ENCODE measurements at regions not wholly inside any gene's neighbourhood (a gene's known extent, or its start where the extent isn't known, plus 50 kb on each side); places are given as distances from the start of the nearest gene placed in this dataset.

DNA sequence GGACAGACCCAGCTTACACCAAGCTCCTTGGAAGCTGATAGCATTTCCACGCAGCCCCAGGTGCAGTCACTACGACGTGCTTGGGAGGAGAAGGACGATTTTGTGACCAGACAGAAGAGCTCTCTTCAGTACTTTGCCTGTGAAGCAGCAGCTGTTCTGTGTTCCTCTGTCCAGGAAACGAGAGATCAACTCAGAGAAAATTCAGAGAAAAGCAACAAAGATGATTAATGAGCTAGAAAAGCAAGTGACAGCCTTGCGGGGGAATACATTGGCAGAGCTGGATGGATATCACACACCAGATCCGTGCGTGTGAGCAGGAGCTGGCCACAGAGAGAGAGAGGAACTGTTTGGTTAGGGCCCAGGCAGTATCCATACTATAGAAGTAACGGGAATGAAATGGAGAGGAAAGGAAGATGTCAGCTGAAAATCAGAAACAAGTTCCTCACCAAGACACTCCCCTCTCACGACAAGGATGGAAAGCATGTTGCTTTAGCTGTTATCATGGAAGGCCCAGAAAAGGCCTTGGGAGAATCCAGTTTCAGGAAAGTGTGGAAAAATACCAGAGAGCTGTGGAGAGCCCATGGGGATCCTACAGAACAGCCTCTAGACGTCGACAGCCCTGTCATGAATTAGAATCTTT, 106.2 kb downstream of the TOMM20 start:
- intact Hi-C loops (cut with micrococcal nuclease) = no loop called here
- POLR2A ChIA-PET = interaction anchor here (0.6 to 1.0 kb wide), 3 partner anchors 36 to 434 kb away, joined by 3 to 4 read pairs (median 3); no protein-coding TSS in a partner anchor
- 42% methylated on average over 7 of the region's 12 CpGs for WGBS (ENCODE audit: insufficient coverage)
- H2AFZ ChIP-seq (ENCODE audit: insufficient read depth, low read depth, low read length, poor library complexity, severe bottlenecking) = no peak overlapping the region
- no peak for ATAC-seq (ENCODE audit: low read depth)
- CTCF ChIA-PET = no interaction called here
- Mint-ChIP-seq H3K4me1 (peaks cover 37% of the 10 kb centered on the region), H3K27ac (no peak overlapping the region), H3K27me3 (no peaks in the 10 kb centered on the region), H3K4me3 (no peak overlapping the region), H3K9me3 (ENCODE audit: insufficient read depth) (no peaks in the 10 kb centered on the region)
- H3K27me3 ChIP-seq (replicated peaks in 1 of 4; ENCODE audit: control extremely low read depth in 1 of 4, control insufficient read depth in 3 of 4, insufficient read depth in 4 of 4, low read length in 3 of 4) = no peaks in the 10 kb centered on the region
- TF ChIP-seq EZH2 (IDR thresholded peaks at IDR 0.05; ENCODE audit: borderline replicate concordance, insufficient read depth, low read depth, low read length, poor library complexity, severe bottlenecking) = no peak
- TF ChIP-seq, protein P1, sequence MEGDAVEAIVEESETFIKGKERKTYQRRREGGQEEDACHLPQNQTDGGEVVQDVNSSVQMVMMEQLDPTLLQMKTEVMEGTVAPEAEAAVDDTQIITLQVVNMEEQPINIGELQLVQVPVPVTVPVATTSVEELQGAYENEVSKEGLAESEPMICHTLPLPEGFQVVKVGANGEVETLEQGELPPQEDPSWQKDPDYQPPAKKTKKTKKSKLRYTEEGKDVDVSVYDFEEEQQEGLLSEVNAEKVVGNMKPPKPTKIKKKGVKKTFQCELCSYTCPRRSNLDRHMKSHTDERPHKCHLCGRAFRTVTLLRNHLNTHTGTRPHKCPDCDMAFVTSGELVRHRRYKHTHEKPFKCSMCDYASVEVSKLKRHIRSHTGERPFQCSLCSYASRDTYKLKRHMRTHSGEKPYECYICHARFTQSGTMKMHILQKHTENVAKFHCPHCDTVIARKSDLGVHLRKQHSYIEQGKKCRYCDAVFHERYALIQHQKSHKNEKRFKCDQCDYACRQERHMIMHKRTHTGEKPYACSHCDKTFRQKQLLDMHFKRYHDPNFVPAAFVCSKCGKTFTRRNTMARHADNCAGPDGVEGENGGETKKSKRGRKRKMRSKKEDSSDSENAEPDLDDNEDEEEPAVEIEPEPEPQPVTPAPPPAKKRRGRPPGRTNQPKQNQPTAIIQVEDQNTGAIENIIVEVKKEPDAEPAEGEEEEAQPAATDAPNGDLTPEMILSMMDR (IDR thresholded peaks at IDR 0.05) = no peak
- no peaks in the 10 kb centered on the region for H3K79me2 ChIP-seq (ENCODE audit: control insufficient read depth, insufficient read depth, low read length)
- H3K36me3 ChIP-seq (replicated peaks in 1 of 2; ENCODE audit: control extremely low read depth in 1 of 2, control insufficient read depth in 1 of 2, extremely low read depth in 1 of 2, insufficient read depth in 2 of 2, low read length in 1 of 2) = no peaks in the 10 kb centered on the region
- DNase-seq = no peak
- no peaks in the 10 kb centered on the region for H4K20me1 ChIP-seq (ENCODE audit: control insufficient read depth, insufficient read depth, low read length, poor library complexity, severe bottlenecking)
- H3K27ac ChIP-seq (ENCODE audit: low read length in 2 of 2) = no peak overlapping the region
- no peak overlapping the region for H3K4me3 ChIP-seq (ENCODE audit: control extremely low read depth in 1 of 5, extremely low read depth in 1 of 5, insufficient read depth in 1 of 5, low read depth in 2 of 5, low read length in 4 of 5)
- H3K4me1 ChIP-seq (ENCODE audit: control insufficient read depth in 2 of 2, insufficient read depth in 2 of 2, low read length in 2 of 2) = peaks cover 0 to 6% of the 10 kb centered on the region in 2 donors
- no peak overlapping the region for H3K9ac ChIP-seq (ENCODE audit: low read length)
- H3K9me3 ChIP-seq (ENCODE audit: control extremely low read depth in 1 of 3, control insufficient read depth in 2 of 3, insufficient read depth in 1 of 3, low read length in 2 of 3) = peaks cover 0 to 10% (median 0%) of the 10 kb centered on the region in 3 donors
- H3K4me2 ChIP-seq (replicated peaks; ENCODE audit: low read depth, low read length, poor library complexity, severe bottlenecking) = no peak overlapping the region

DNA sequence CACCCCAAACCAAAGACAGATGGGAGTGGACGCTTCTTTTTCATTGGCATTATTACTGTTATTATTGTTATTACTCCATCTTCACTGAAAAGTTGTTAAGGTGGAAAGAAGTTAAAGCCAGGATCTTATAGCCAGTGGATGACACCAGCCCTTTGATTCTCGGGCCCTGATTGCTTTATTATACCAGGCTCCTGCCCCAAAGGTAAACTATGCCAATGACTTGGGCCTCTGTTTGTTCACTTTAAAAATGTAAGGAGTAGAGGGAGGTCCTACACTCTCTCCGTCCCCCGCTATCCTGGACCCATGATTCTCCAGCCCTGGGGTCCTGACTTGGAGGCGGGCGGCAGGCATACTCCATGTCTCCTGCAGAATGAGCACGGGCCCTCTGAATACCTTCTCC, 106.8 kb downstream of the TOMM20 start:
- ATAC-seq (ENCODE audit: low read depth) = no peak
- no peaks in the 10 kb centered on the region for H3K79me2 ChIP-seq (ENCODE audit: control insufficient read depth, insufficient read depth, low read length)
- no peaks in the 10 kb centered on the region for H3K27me3 Mint-ChIP-seq
- peaks cover 41% of the 10 kb centered on the region for H3K4me1 Mint-ChIP-seq
- H2AFZ ChIP-seq (ENCODE audit: insufficient read depth, low read depth, low read length, poor library complexity, severe bottlenecking) = no peak overlapping the region
- H3K4me1 ChIP-seq (ENCODE audit: control insufficient read depth in 2 of 2, insufficient read depth in 2 of 2, low read length in 2 of 2) = peaks cover 0 to 6% of the 10 kb centered on the region in 2 donors
- no peaks in the 10 kb centered on the region for H3K27me3 ChIP-seq (replicated peaks in 1 of 4; ENCODE audit: control extremely low read depth in 1 of 4, control insufficient read depth in 3 of 4, insufficient read depth in 4 of 4, low read length in 3 of 4)
- no peaks in the 10 kb centered on the region for H3K9me3 Mint-ChIP-seq (ENCODE audit: insufficient read depth)
- no peaks in the 10 kb centered on the region for H4K20me1 ChIP-seq (ENCODE audit: control insufficient read depth, insufficient read depth, low read length, poor library complexity, severe bottlenecking)
- no peak overlapping the region for H3K9ac ChIP-seq (ENCODE audit: low read length)
- ChIA-PET CTCF (no interaction called here), POLR2A (interaction anchor here (0.6 to 1.0 kb wide), 2 partner anchors 88 to 433 kb away, joined by 3 to 4 read pairs; no protein-coding TSS in a partner anchor)
- WGBS (ENCODE audit: insufficient coverage) = 78% methylated on average over 3 of the region's 7 CpGs
- no peak for DNase-seq
- H3K4me3 ChIP-seq (ENCODE audit: control extremely low read depth in 1 of 5, extremely low read depth in 1 of 5, insufficient read depth in 1 of 5, low read depth in 2 of 5, low read length in 4 of 5) = no peak overlapping the region
- intact Hi-C loops (cut with micrococcal nuclease) = no loop called here
- TF ChIP-seq EZH2 (IDR thresholded peaks at IDR 0.05; ENCODE audit: borderline replicate concordance, insufficient read depth, low read depth, low read length, poor library complexity, severe bottlenecking) = no peak
- TF ChIP-seq, protein P1 (IDR thresholded peaks at IDR 0.05) = no peak
- H3K4me3 Mint-ChIP-seq = no peak overlapping the region
- H3K4me2 ChIP-seq (replicated peaks; ENCODE audit: low read depth, low read length, poor library complexity, severe bottlenecking) = no peak overlapping the region
- no peak overlapping the region for H3K27ac ChIP-seq (ENCODE audit: low read length in 2 of 2)
- no peak overlapping the region for H3K27ac Mint-ChIP-seq
- H3K9me3 ChIP-seq (ENCODE audit: control extremely low read depth in 1 of 3, control insufficient read depth in 2 of 3, insufficient read depth in 1 of 3, low read length in 2 of 3) = peaks cover 0 to 5% (median 0%) of the 10 kb centered on the region in 3 donors
- H3K36me3 ChIP-seq (replicated peaks in 1 of 2; ENCODE audit: control extremely low read depth in 1 of 2, control insufficient read depth in 1 of 2, extremely low read depth in 1 of 2, insufficient read depth in 2 of 2, low read length in 1 of 2) = no peaks in the 10 kb centered on the region
